Activated T-helper 2 cell treated with anti-CD3 and anti-CD28 coated beads, Interferon-gamma antibody, Interleukin-2, Interleukin-4, amounts not matched to agents 10 μg/mL and 5 μg/mL and 100 μg/mL, durations not matched to agents 14 hours and 24 hours and 36 hours (primary cell): ENCODE measurements at regions not wholly inside any gene's neighbourhood (a gene's known extent, or its start where the extent isn't known, plus 50 kb on each side); places are given as distances from the start of the nearest gene placed in this dataset.

Experiments
- DNase-seq: peaks from one replicate; pipeline ENCODE4 v3.0.0; 2021; ENCODE audit warnings: low spot score
- H3K27ac Mint-ChIP-seq: one replicate; pipeline ENCODE4 v1.8.0; 2021; ENCODE audit warnings: mixed read lengths
- H3K27me3 Mint-ChIP-seq: one replicate; pipeline ENCODE4 v1.8.0; 2021; ENCODE audit warnings: low read depth, mixed read lengths
- H3K36me3 Mint-ChIP-seq: one replicate; pipeline ENCODE4 v1.8.0; 2021; ENCODE audit warnings: low read depth, mixed read lengths
- H3K4me1 Mint-ChIP-seq: one replicate; pipeline ENCODE4 v1.8.0; 2021; ENCODE audit warnings: low read depth, mixed read lengths
- H3K4me3 Mint-ChIP-seq: one replicate; pipeline ENCODE4 v1.8.0; 2021; ENCODE audit warnings: low read depth, mild to moderate bottlenecking, moderate library complexity, mixed read lengths
- H3K9me3 Mint-ChIP-seq: one replicate; pipeline ENCODE4 v1.8.0; 2021; ENCODE audit warnings: mixed read lengths
- intact Hi-C: fragments of 100-400 bp; cut with micrococcal nuclease; formaldehyde crosslinking; loops from one replicate; pipeline ENCODE4 v1.15.1; 2023

GRCh38 chr22:48222742-48223487 is 1460.5 kb downstream of the TBC1D22A start:
- H3K27me3 Mint-ChIP-seq: no peaks in the 10 kb centered on the region
- H3K27ac Mint-ChIP-seq: no peak overlapping the region
- no peak for DNase-seq
- intact Hi-C loops: no loop called here
- no peak overlapping the region for H3K4me3 Mint-ChIP-seq
- H3K9me3 Mint-ChIP-seq: no peaks in the 10 kb centered on the region
- no peaks in the 10 kb centered on the region for H3K36me3 Mint-ChIP-seq
- no peaks in the 10 kb centered on the region for H3K4me1 Mint-ChIP-seq

- Mint-ChIP-seq H3K9me3 (no peaks in the 10 kb centered on the region), H3K4me1 (no peaks in the 10 kb centered on the region), H3K27ac (no peak overlapping the region), H3K4me3 (no peak overlapping the region), H3K27me3 (no peaks in the 10 kb centered on the region), H3K36me3 (no peaks in the 10 kb centered on the region)
- intact Hi-C loops: no loop called here
- no peak for DNase-seq
Observed at GRCh38 chr22:48218889-48219420, 1456.5 kb downstream of the TBC1D22A start.

GRCh38 chr22:48217596-48217995 is 1455.1 kb downstream of the TBC1D22A start:
- Mint-ChIP-seq H3K4me1 (no peaks in the 10 kb centered on the region), H3K9me3 (no peaks in the 10 kb centered on the region), H3K27ac (no peak overlapping the region), H3K4me3 (no peak overlapping the region), H3K27me3 (no peaks in the 10 kb centered on the region), H3K36me3 (no peaks in the 10 kb centered on the region)
- DNase-seq: no peak
- intact Hi-C loops: no loop called here

GRCh38 chr22:48212727-48213126 is 1450.3 kb downstream of the TBC1D22A start:
- intact Hi-C loops: no loop called here
- Mint-ChIP-seq H3K4me3 (no peak overlapping the region), H3K4me1 (no peaks in the 10 kb centered on the region)

GRCh38 chr22:48210812-48211211 is 1448.4 kb downstream of the TBC1D22A start:
- intact Hi-C loops: no loop called here
- H3K4me3 Mint-ChIP-seq: no peak overlapping the region
- no peaks in the 10 kb centered on the region for H3K4me1 Mint-ChIP-seq
- H3K9me3 Mint-ChIP-seq: no peaks in the 10 kb centered on the region
- no peak for DNase-seq
- no peaks in the 10 kb centered on the region for H3K27me3 Mint-ChIP-seq
- no peaks in the 10 kb centered on the region for H3K36me3 Mint-ChIP-seq
- H3K27ac Mint-ChIP-seq: no peak overlapping the region

More at GRCh38 chr22:48212727-48213126, 1450.3 kb downstream of the TBC1D22A start:
- H3K36me3 Mint-ChIP-seq: no peaks in the 10 kb centered on the region
- H3K9me3 Mint-ChIP-seq: no peaks in the 10 kb centered on the region
- H3K27me3 Mint-ChIP-seq: no peaks in the 10 kb centered on the region
- no peak overlapping the region for H3K27ac Mint-ChIP-seq
- no peak for DNase-seq

- no peaks in the 10 kb centered on the region for H3K9me3 Mint-ChIP-seq
- intact Hi-C loops: no loop called here
Observed at GRCh38 chr22:48210198-48210580, 1447.7 kb downstream of the TBC1D22A start.

GRCh38 chr22:48209473-48210197 is 1447.2 kb downstream of the TBC1D22A start:
- Mint-ChIP-seq H3K9me3 (no peaks in the 10 kb centered on the region), H3K4me1 (no peaks in the 10 kb centered on the region), H3K27me3 (no peaks in the 10 kb centered on the region), H3K4me3 (no peak overlapping the region), H3K27ac (no peak overlapping the region), H3K36me3 (no peaks in the 10 kb centered on the region)
- intact Hi-C loops: no loop called here
- no peak for DNase-seq

More at GRCh38 chr22:48210198-48210580, 1447.7 kb downstream of the TBC1D22A start:
- Mint-ChIP-seq H3K27me3 (no peaks in the 10 kb centered on the region), H3K36me3 (no peaks in the 10 kb centered on the region), H3K27ac (no peak overlapping the region), H3K4me1 (no peaks in the 10 kb centered on the region), H3K4me3 (no peak overlapping the region)
- DNase-seq: no peak

GRCh38 chr22:48208894-48209293 is 1446.4 kb downstream of the TBC1D22A start:
- DNase-seq: no peak
- Mint-ChIP-seq H3K27ac (no peak overlapping the region), H3K4me1 (no peaks in the 10 kb centered on the region), H3K27me3 (no peaks in the 10 kb centered on the region), H3K36me3 (no peaks in the 10 kb centered on the region), H3K4me3 (no peak overlapping the region), H3K9me3 (no peaks in the 10 kb centered on the region)
- intact Hi-C loops: no loop called here

GRCh38 chr22:48207919-48208535 is 1445.6 kb downstream of the TBC1D22A start:
- intact Hi-C loops: no loop called here
- no peaks in the 10 kb centered on the region for H3K27me3 Mint-ChIP-seq
- H3K36me3 Mint-ChIP-seq: no peaks in the 10 kb centered on the region
- H3K27ac Mint-ChIP-seq: no peak overlapping the region
- no peak for DNase-seq
- no peaks in the 10 kb centered on the region for H3K4me1 Mint-ChIP-seq
- no peak overlapping the region for H3K4me3 Mint-ChIP-seq
- H3K9me3 Mint-ChIP-seq: peaks cover 5% of the 10 kb centered on the region

GRCh38 chr22:48205790-48206189 is 1443.3 kb downstream of the TBC1D22A start:
- DNase-seq: no peak
- H3K27me3 Mint-ChIP-seq: no peaks in the 10 kb centered on the region
- peaks cover 5% of the 10 kb centered on the region for H3K9me3 Mint-ChIP-seq
- H3K4me3 Mint-ChIP-seq: no peak overlapping the region
- H3K27ac Mint-ChIP-seq: no peak overlapping the region
- H3K4me1 Mint-ChIP-seq: no peaks in the 10 kb centered on the region
- intact Hi-C loops: no loop called here
- H3K36me3 Mint-ChIP-seq: no peaks in the 10 kb centered on the region

GRCh38 chr22:48205161-48205560 is 1442.7 kb downstream of the TBC1D22A start:
- Mint-ChIP-seq H3K9me3 (peaks cover 5% of the 10 kb centered on the region), H3K36me3 (no peaks in the 10 kb centered on the region), H3K4me3 (no peak overlapping the region), H3K27me3 (no peaks in the 10 kb centered on the region), H3K4me1 (no peaks in the 10 kb centered on the region), H3K27ac (no peak overlapping the region)
- DNase-seq: no peak
- intact Hi-C loops: no loop called here

- intact Hi-C loops: no loop called here
- H3K27ac Mint-ChIP-seq: no peak overlapping the region
- H3K36me3 Mint-ChIP-seq: no peaks in the 10 kb centered on the region
Observed at GRCh38 chr22:48204296-48204695, 1441.8 kb downstream of the TBC1D22A start.

GRCh38 chr22:48199667-48200066 is 1437.2 kb downstream of the TBC1D22A start:
- Mint-ChIP-seq H3K9me3 (peaks cover 5% of the 10 kb centered on the region), H3K4me1 (no peaks in the 10 kb centered on the region), H3K4me3 (no peak overlapping the region), H3K36me3 (no peaks in the 10 kb centered on the region), H3K27ac (no peak overlapping the region), H3K27me3 (no peaks in the 10 kb centered on the region)
- no peak for DNase-seq
- intact Hi-C loops: no loop called here

More at GRCh38 chr22:48204296-48204695, 1441.8 kb downstream of the TBC1D22A start:
- H3K4me3 Mint-ChIP-seq: no peak overlapping the region
- H3K27me3 Mint-ChIP-seq: no peaks in the 10 kb centered on the region
- H3K4me1 Mint-ChIP-seq: no peaks in the 10 kb centered on the region
- H3K9me3 Mint-ChIP-seq: peaks cover 5% of the 10 kb centered on the region
- no peak for DNase-seq
